ENCODE measurements at regions not wholly inside any gene's neighbourhood (a gene's known extent, or its start where the extent isn't known, plus 50 kb on each side); places are given as distances from the start of the nearest gene placed in this dataset.

GRCh38 chr21:35217504-35218060, 168.5 kb upstream of the RUNX1 start:
- DNase-seq (ENCODE audit: low read depth in 2 of 3, low spot score in 1 of 3) = peak in 1 of 3 donors; percentile 38

- DNase-seq (ENCODE audit: low read depth in 2 of 3, low spot score in 1 of 3) = no peak
Observed at GRCh38 chr21:35216996-35217395, 167.9 kb upstream of the RUNX1 start.

GRCh38 chr21:35215870-35216269, 166.8 kb upstream of the RUNX1 start:
- DNase-seq (ENCODE audit: low read depth in 2 of 3, low spot score in 1 of 3) = no peak

GRCh38 chr21:35212393-35213127, 163.5 kb upstream of the RUNX1 start:
- no peak for DNase-seq (ENCODE audit: low read depth in 2 of 3, low spot score in 1 of 3)

- no peak for DNase-seq (ENCODE audit: low read depth in 2 of 3, low spot score in 1 of 3)
Observed at GRCh38 chr21:35211782-35212181, 162.7 kb upstream of the RUNX1 start.

- DNase-seq (ENCODE audit: low read depth in 2 of 3, low spot score in 1 of 3) = no peak
Observed at GRCh38 chr21:35210093-35210492, 161.0 kb upstream of the RUNX1 start.

- DNase-seq (ENCODE audit: low read depth in 2 of 3, low spot score in 1 of 3) = no peak
Observed at GRCh38 chr21:35208810-35209517, 159.9 kb upstream of the RUNX1 start.

- no peak for DNase-seq (ENCODE audit: low read depth in 2 of 3, low spot score in 1 of 3)
Observed at GRCh38 chr21:35208104-35208503, 159.0 kb upstream of the RUNX1 start.

- DNase-seq (ENCODE audit: low read depth in 2 of 3, low spot score in 1 of 3) = no peak
Observed at GRCh38 chr21:35207322-35207721, 158.2 kb upstream of the RUNX1 start.

- DNase-seq (ENCODE audit: low read depth in 2 of 3, low spot score in 1 of 3) = no peak
Observed at GRCh38 chr21:35206141-35207125, 157.3 kb upstream of the RUNX1 start.

GRCh38 chr21:35204850-35205541, 155.9 kb upstream of the RUNX1 start:
- no peak for DNase-seq (ENCODE audit: low read depth in 2 of 3, low spot score in 1 of 3)

GRCh38 chr21:35204125-35204524, 155.0 kb upstream of the RUNX1 start:
- DNase-seq (ENCODE audit: low read depth in 2 of 3, low spot score in 1 of 3) = no peak

GRCh38 chr21:35203093-35203977, 154.2 kb upstream of the RUNX1 start:
- DNase-seq (ENCODE audit: low read depth in 2 of 3, low spot score in 1 of 3) = no peak

GRCh38 chr21:35202431-35202830, 153.3 kb upstream of the RUNX1 start:
- DNase-seq (ENCODE audit: low read depth in 2 of 3, low spot score in 1 of 3) = no peak

- DNase-seq (ENCODE audit: low read depth in 2 of 3, low spot score in 1 of 3) = no peak
Observed at GRCh38 chr21:35201799-35202198, 152.7 kb upstream of the RUNX1 start.

- no peak for DNase-seq (ENCODE audit: low read depth in 2 of 3, low spot score in 1 of 3)
Observed at GRCh38 chr21:35201288-35201687, 152.2 kb upstream of the RUNX1 start.

- no peak for DNase-seq (ENCODE audit: low read depth in 2 of 3, low spot score in 1 of 3)
Observed at GRCh38 chr21:35199733-35200015, 150.6 kb upstream of the RUNX1 start.

- DNase-seq (ENCODE audit: low read depth in 2 of 3, low spot score in 1 of 3) = no peak
Observed at GRCh38 chr21:35198982-35199732, 150.1 kb upstream of the RUNX1 start.

- no peak for DNase-seq (ENCODE audit: low read depth in 2 of 3, low spot score in 1 of 3)
Observed at GRCh38 chr21:35198565-35198964, 149.5 kb upstream of the RUNX1 start.
